Activated naive CD4-positive, alpha-beta T cell treated with anti-CD3 and anti-CD28 coated beads, Interleukin-2, amount 50 U/mL, for 24 hours (primary cell): ENCODE measurements at regions not wholly inside any gene's neighbourhood (a gene's known extent, or its start where the extent isn't known, plus 50 kb on each side); places are given as distances from the start of the nearest gene placed in this dataset.

ENCODE experiments used
- H3K27ac Mint-ChIP-seq: one replicate; pipeline ENCODE4 v1.8.0; 2021; ENCODE audit warnings: mild to moderate bottlenecking, mixed read lengths
- H3K27me3 Mint-ChIP-seq: one replicate; pipeline ENCODE4 v1.8.0; 2021; ENCODE audit warnings: mixed read lengths
- H3K36me3 Mint-ChIP-seq: one replicate; pipeline ENCODE4 v1.8.0; 2021; ENCODE audit warnings: mixed read lengths
- H3K4me1 Mint-ChIP-seq: one replicate; pipeline ENCODE4 v1.8.0; 2021; ENCODE audit warnings: mixed read lengths
- H3K4me3 Mint-ChIP-seq: one replicate; pipeline ENCODE4 v1.8.0; 2021; ENCODE audit warnings: mild to moderate bottlenecking, mixed read lengths
- H3K9me3 Mint-ChIP-seq: one replicate; pipeline ENCODE4 v1.8.0; 2021; ENCODE audit warnings: mixed read lengths

- no peak overlapping the region for H3K27ac Mint-ChIP-seq
- H3K9me3 Mint-ChIP-seq: no peaks in the 10 kb centered on the region
- no peaks in the 10 kb centered on the region for H3K4me1 Mint-ChIP-seq
- H3K4me3 Mint-ChIP-seq: no peak overlapping the region
- no peaks in the 10 kb centered on the region for H3K27me3 Mint-ChIP-seq
- no peaks in the 10 kb centered on the region for H3K36me3 Mint-ChIP-seq
Observed at GRCh38 chr12:32034045-32034444, 72.6 kb upstream of the BICD1 start.

GRCh38 chr12:32036477-32037263 is 70.0 kb upstream of the BICD1 start:
- no peaks in the 10 kb centered on the region for H3K4me1 Mint-ChIP-seq
- no peaks in the 10 kb centered on the region for H3K27me3 Mint-ChIP-seq
- H3K4me3 Mint-ChIP-seq: no peak overlapping the region
- H3K36me3 Mint-ChIP-seq: peaks cover 2% of the 10 kb centered on the region
- no peak overlapping the region for H3K27ac Mint-ChIP-seq
- no peaks in the 10 kb centered on the region for H3K9me3 Mint-ChIP-seq

- no peaks in the 10 kb centered on the region for H3K27me3 Mint-ChIP-seq
- peaks cover 6% of the 10 kb centered on the region for H3K36me3 Mint-ChIP-seq
- H3K9me3 Mint-ChIP-seq: peaks cover 8% of the 10 kb centered on the region
- no peaks in the 10 kb centered on the region for H3K4me1 Mint-ChIP-seq
- no peak overlapping the region for H3K27ac Mint-ChIP-seq
- no peak overlapping the region for H3K4me3 Mint-ChIP-seq
Observed at GRCh38 chr12:32039347-32039746, 67.3 kb upstream of the BICD1 start.

GRCh38 chr12:32039917-32040575 is 66.6 kb upstream of the BICD1 start:
- Mint-ChIP-seq H3K27ac (no peak overlapping the region), H3K4me3 (no peak overlapping the region)

GRCh38 chr12:32043928-32044549 is 62.6 kb upstream of the BICD1 start:
- H3K27me3 Mint-ChIP-seq: no peaks in the 10 kb centered on the region
- H3K4me1 Mint-ChIP-seq: peaks cover 12% of the 10 kb centered on the region
- no peak overlapping the region for H3K4me3 Mint-ChIP-seq
- H3K36me3 Mint-ChIP-seq: peaks cover 9% of the 10 kb centered on the region
- H3K9me3 Mint-ChIP-seq: peaks cover 10% of the 10 kb centered on the region
- H3K27ac Mint-ChIP-seq: no peak overlapping the region

More at GRCh38 chr12:32039917-32040575, 66.6 kb upstream of the BICD1 start:
- no peaks in the 10 kb centered on the region for H3K27me3 Mint-ChIP-seq
- peaks cover 7% of the 10 kb centered on the region for H3K36me3 Mint-ChIP-seq
- peaks cover 10% of the 10 kb centered on the region for H3K9me3 Mint-ChIP-seq
- no peaks in the 10 kb centered on the region for H3K4me1 Mint-ChIP-seq

- Mint-ChIP-seq H3K4me3 (no peak overlapping the region), H3K27ac (no peak overlapping the region), H3K9me3 (peaks cover 10% of the 10 kb centered on the region), H3K27me3 (no peaks in the 10 kb centered on the region), H3K4me1 (peaks cover 12% of the 10 kb centered on the region), H3K36me3 (peaks cover 7% of the 10 kb centered on the region)
Observed at GRCh38 chr12:32047357-32048212, 59.1 kb upstream of the BICD1 start.

GRCh38 chr12:32048791-32049190 is 57.9 kb upstream of the BICD1 start:
- Mint-ChIP-seq H3K27me3 (no peaks in the 10 kb centered on the region), H3K4me3 (no peak overlapping the region), H3K4me1 (peaks cover 12% of the 10 kb centered on the region), H3K36me3 (peaks cover 7% of the 10 kb centered on the region), H3K27ac (no peak overlapping the region), H3K9me3 (peaks cover 7% of the 10 kb centered on the region)

GRCh38 chr12:32049956-32050355 is 56.7 kb upstream of the BICD1 start:
- H3K9me3 Mint-ChIP-seq: no peaks in the 10 kb centered on the region
- H3K36me3 Mint-ChIP-seq: peaks cover 1% of the 10 kb centered on the region
- no peaks in the 10 kb centered on the region for H3K27me3 Mint-ChIP-seq
- H3K4me3 Mint-ChIP-seq: no peak overlapping the region
- peaks cover 12% of the 10 kb centered on the region for H3K4me1 Mint-ChIP-seq
- H3K27ac Mint-ChIP-seq: no peak overlapping the region

GRCh38 chr12:32051511-32052211 is 55.0 kb upstream of the BICD1 start:
- H3K36me3 Mint-ChIP-seq: peaks cover 3% of the 10 kb centered on the region
- no peak overlapping the region for H3K27ac Mint-ChIP-seq
- no peaks in the 10 kb centered on the region for H3K27me3 Mint-ChIP-seq
- no peaks in the 10 kb centered on the region for H3K9me3 Mint-ChIP-seq
- H3K4me1 Mint-ChIP-seq: peaks cover 7% of the 10 kb centered on the region
- H3K4me3 Mint-ChIP-seq: no peak overlapping the region

- Mint-ChIP-seq H3K27ac (no peak overlapping the region), H3K4me3 (no peak overlapping the region), H3K27me3 (no peaks in the 10 kb centered on the region), H3K9me3 (no peaks in the 10 kb centered on the region), H3K4me1 (peaks cover 7% of the 10 kb centered on the region), H3K36me3 (peaks cover 3% of the 10 kb centered on the region)
Observed at GRCh38 chr12:32052212-32052713, 54.4 kb upstream of the BICD1 start.

- Mint-ChIP-seq H3K27ac (no peak overlapping the region), H3K9me3 (no peaks in the 10 kb centered on the region), H3K27me3 (no peaks in the 10 kb centered on the region), H3K4me3 (no peak overlapping the region), H3K4me1 (peaks cover 2% of the 10 kb centered on the region), H3K36me3 (peaks cover 2% of the 10 kb centered on the region)
Observed at GRCh38 chr12:32053881-32054624, 52.6 kb upstream of the BICD1 start.
